Upper lobe of left lung (tissue), 4 donors: ENCODE measurements at regions not wholly inside any gene's neighbourhood (a gene's known extent, or its start where the extent isn't known, plus 50 kb on each side); places are given as distances from the start of the nearest gene placed in this dataset.

Source experiments
- POLR2A ChIP-seq, 4 donors: fragments of 450-650 bp; IDR thresholded peaks; one replicate each; pipeline ENCODE4 v1.5.1; 2016 to 2017; ENCODE audit warnings: antibody characterized with exemption in 4 of 4, mild to moderate bottlenecking in 2 of 4
- TF ChIP-seq, protein P1 (sequence below), 6 experiments: fragments of 450-650 bp in 4 of 6; fragments of 200-600 bp in 2 of 6; sonication (generic) in 2 of 6; IDR thresholded peaks; one replicate each; pipeline ENCODE4 v1.5.1; 2016 to 2019; ENCODE audit warnings: antibody characterized with exemption in 6 of 6

DNA sequence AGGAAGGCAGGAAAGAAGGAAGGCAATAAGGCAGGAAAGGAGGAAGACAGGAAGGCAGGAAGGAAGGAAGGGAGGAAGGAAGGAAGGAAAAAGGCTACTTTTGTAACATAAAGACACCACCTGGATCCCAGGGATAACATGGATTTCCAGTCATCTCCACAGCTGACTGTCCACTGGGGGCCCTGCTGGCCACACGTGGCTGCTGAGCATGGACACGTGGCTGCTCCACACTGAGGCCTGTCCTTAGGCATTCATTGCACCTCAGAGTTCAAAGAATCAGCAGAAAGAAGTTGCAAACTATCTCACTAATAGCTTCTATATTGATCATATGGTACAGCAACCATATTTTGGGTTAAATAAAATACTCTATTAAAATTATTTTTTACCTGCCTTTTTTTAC, 130.2 kb upstream of the SALL3 start:
- TF ChIP-seq, protein P1, sequence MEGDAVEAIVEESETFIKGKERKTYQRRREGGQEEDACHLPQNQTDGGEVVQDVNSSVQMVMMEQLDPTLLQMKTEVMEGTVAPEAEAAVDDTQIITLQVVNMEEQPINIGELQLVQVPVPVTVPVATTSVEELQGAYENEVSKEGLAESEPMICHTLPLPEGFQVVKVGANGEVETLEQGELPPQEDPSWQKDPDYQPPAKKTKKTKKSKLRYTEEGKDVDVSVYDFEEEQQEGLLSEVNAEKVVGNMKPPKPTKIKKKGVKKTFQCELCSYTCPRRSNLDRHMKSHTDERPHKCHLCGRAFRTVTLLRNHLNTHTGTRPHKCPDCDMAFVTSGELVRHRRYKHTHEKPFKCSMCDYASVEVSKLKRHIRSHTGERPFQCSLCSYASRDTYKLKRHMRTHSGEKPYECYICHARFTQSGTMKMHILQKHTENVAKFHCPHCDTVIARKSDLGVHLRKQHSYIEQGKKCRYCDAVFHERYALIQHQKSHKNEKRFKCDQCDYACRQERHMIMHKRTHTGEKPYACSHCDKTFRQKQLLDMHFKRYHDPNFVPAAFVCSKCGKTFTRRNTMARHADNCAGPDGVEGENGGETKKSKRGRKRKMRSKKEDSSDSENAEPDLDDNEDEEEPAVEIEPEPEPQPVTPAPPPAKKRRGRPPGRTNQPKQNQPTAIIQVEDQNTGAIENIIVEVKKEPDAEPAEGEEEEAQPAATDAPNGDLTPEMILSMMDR (IDR thresholded peaks at IDR 0.05) = no peak
- no peak for TF ChIP-seq POLR2A (IDR thresholded peaks at IDR 0.05)
